DND-41 (cell line): ENCODE measurements at regions not wholly inside any gene's neighbourhood (a gene's known extent, or its start where the extent isn't known, plus 50 kb on each side); places are given as distances from the start of the nearest gene placed in this dataset.

Experiments used
- EZH2 ChIP-seq: IDR thresholded peaks from 3 replicates; pipeline ENCODE4 v1.6.1; 2012; ENCODE audit warnings: borderline replicate concordance, low read depth, mild to moderate bottlenecking, moderate library complexity, low read length, inconsistent platforms; ENCODE audit not compliant: severe bottlenecking
- TF ChIP-seq, protein P1 (sequence below): IDR thresholded peaks from 2 replicates; pipeline ENCODE4 v1.5.1; 2012; ENCODE audit warnings: borderline replicate concordance, low read length, moderate library complexity, mild to moderate bottlenecking; ENCODE audit not compliant: poor library complexity, severe bottlenecking; ENCODE audit errors: extremely low read depth

- TF ChIP-seq, protein P1, sequence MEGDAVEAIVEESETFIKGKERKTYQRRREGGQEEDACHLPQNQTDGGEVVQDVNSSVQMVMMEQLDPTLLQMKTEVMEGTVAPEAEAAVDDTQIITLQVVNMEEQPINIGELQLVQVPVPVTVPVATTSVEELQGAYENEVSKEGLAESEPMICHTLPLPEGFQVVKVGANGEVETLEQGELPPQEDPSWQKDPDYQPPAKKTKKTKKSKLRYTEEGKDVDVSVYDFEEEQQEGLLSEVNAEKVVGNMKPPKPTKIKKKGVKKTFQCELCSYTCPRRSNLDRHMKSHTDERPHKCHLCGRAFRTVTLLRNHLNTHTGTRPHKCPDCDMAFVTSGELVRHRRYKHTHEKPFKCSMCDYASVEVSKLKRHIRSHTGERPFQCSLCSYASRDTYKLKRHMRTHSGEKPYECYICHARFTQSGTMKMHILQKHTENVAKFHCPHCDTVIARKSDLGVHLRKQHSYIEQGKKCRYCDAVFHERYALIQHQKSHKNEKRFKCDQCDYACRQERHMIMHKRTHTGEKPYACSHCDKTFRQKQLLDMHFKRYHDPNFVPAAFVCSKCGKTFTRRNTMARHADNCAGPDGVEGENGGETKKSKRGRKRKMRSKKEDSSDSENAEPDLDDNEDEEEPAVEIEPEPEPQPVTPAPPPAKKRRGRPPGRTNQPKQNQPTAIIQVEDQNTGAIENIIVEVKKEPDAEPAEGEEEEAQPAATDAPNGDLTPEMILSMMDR: no peak
- no peak for TF ChIP-seq EZH2
These were observed 282.8 kb downstream of the CDH26 start for GRCh38 chr20:60240986-60241385.
